HepG2 (cell line): ENCODE measurements at regions not wholly inside any gene's neighbourhood (a gene's known extent, or its start where the extent isn't known, plus 50 kb on each side); places are given as distances from the start of the nearest gene placed in this dataset.

Source experiments
- FOXM1 ChIP-seq: sonication (generic); formaldehyde crosslinking; IDR thresholded peaks from 2 replicates; pipeline ENCODE4 v1.5.0; 2020; ENCODE audit warnings: missing genetic modification reagents
- JUN ChIP-seq: sonication (generic); formaldehyde crosslinking; IDR thresholded peaks from 2 replicates; pipeline ENCODE4 v1.4.0; 2020; ENCODE audit warnings: mild to moderate bottlenecking, missing genetic modification reagents
- KDM5A ChIP-seq: fragments of 200-600 bp; sonication (generic); IDR thresholded peaks from 2 replicates; pipeline ENCODE4 v1.7.0; 2018; ENCODE audit warnings: antibody characterized with exemption, mild to moderate bottlenecking, low read length, borderline replicate concordance
- MZF1 ChIP-seq: sonication (generic); formaldehyde crosslinking; IDR thresholded peaks from 2 replicates; pipeline ENCODE4 v1.8.1; 2023; ENCODE audit warnings: mild to moderate bottlenecking, missing genetic modification reagents, borderline replicate concordance
- NFE2L1 ChIP-seq: sonication (generic); formaldehyde crosslinking; IDR thresholded peaks from 2 replicates; pipeline ENCODE4 v1.4.0; 2020; ENCODE audit warnings: missing genetic modification reagents, mild to moderate bottlenecking, borderline replicate concordance
- NFIC ChIP-seq: IDR thresholded peaks from 2 replicates; pipeline ENCODE4 v1.6.1; 2012; ENCODE audit warnings: mild to moderate bottlenecking, low read length, inconsistent platforms
- RFX1 ChIP-seq: fragments of 450-650 bp; IDR thresholded peaks from 2 replicates; pipeline ENCODE4 v1.6.1; 2017
- SP1 ChIP-seq, 2 experiments: fragments of 450-650 bp in 1 of 2; sonication (generic) in 1 of 2; formaldehyde crosslinking in 1 of 2; IDR thresholded peaks; 2 replicates each; pipeline versions ENCODE4 v1.4.0 to v1.6.1; 2016 to 2020; ENCODE audit warnings: missing genetic modification reagents in 1 of 2
- ZNF747 ChIP-seq: sonication (generic); formaldehyde crosslinking; IDR thresholded peaks from 2 replicates; pipeline ENCODE4 v1.8.1; 2023; ENCODE audit warnings: missing genetic modification reagents, mild to moderate bottlenecking, borderline replicate concordance
- ZSCAN30 ChIP-seq: sonication (generic); formaldehyde crosslinking; IDR thresholded peaks from 2 replicates; pipeline ENCODE4 v1.5.0; 2020; ENCODE audit warnings: mild to moderate bottlenecking, missing genetic modification reagents
- TF ChIP-seq, protein P1 (sequence below): IDR thresholded peaks from 2 replicates; pipeline ENCODE4 v1.6.1; 2012; ENCODE audit warnings: inconsistent platforms
- TF ChIP-seq, protein P2 (sequence below): sonication (generic); formaldehyde crosslinking; IDR thresholded peaks from 2 replicates; pipeline ENCODE4 v1.8.0; 2022; ENCODE audit warnings: missing genetic modification reagents, mild to moderate bottlenecking, moderate library complexity, borderline replicate concordance

DNA sequence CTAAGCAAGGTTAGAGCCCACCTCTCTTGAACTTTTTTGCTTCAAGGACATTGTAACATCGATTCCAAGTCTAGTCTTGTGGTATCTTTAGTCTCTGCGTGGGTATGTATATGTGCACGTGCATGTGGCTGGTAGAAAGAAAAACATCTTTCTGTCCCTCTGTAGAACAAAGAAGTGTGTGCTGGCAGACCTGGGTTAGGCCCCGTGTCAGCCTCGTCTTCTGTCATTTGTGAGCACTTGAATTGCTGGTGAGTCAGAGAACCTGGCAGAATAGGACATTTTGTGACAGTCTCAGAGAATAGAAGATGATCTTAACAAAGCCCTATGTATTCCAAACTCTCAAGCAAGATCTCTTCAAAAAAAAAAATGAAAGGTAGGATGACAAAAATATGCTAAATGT, 102.2 kb upstream of the ATP10A start:
- TF ChIP-seq NFIC: no peak
- no peak for TF ChIP-seq SP1 (IDR thresholded peaks at IDR 0.05)
- TF ChIP-seq SP1 (CRISPR knock-in tag; IDR thresholded peaks at IDR 0.05): no peak
- no peak for TF ChIP-seq KDM5A
- TF ChIP-seq MZF1: no peak
- TF ChIP-seq, protein P1, sequence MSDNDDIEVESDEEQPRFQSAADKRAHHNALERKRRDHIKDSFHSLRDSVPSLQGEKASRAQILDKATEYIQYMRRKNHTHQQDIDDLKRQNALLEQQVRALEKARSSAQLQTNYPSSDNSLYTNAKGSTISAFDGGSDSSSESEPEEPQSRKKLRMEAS: no peak
- no peak for TF ChIP-seq RFX1
- TF ChIP-seq JUN (CRISPR knock-in tag): no peak
- TF ChIP-seq NFE2L1 (CRISPR knock-in tag): no peak
- no peak for TF ChIP-seq FOXM1 (CRISPR knock-in tag)
- no peak for TF ChIP-seq ZNF747 (CRISPR knock-in tag)
- TF ChIP-seq, protein P2, sequence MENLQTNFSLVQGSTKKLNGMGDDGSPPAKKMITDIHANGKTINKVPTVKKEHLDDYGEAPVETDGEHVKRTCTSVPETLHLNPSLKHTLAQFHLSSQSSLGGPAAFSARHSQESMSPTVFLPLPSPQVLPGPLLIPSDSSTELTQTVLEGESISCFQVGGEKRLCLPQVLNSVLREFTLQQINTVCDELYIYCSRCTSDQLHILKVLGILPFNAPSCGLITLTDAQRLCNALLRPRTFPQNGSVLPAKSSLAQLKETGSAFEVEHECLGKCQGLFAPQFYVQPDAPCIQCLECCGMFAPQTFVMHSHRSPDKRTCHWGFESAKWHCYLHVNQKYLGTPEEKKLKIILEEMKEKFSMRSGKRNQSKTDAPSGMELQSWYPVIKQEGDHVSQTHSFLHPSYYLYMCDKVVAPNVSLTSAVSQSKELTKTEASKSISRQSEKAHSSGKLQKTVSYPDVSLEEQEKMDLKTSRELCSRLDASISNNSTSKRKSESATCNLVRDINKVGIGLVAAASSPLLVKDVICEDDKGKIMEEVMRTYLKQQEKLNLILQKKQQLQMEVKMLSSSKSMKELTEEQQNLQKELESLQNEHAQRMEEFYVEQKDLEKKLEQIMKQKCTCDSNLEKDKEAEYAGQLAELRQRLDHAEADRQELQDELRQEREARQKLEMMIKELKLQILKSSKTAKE: no peak
- no peak for TF ChIP-seq ZSCAN30 (CRISPR knock-in tag)
